BE2C (cell line): ENCODE measurements at regions not wholly inside any gene's neighbourhood (a gene's known extent, or its start where the extent isn't known, plus 50 kb on each side); places are given as distances from the start of the nearest gene placed in this dataset.

Experiments used
- DNase-seq: peaks from one replicate; pipeline ENCODE4 v3.0.0-alpha.2; 2020
- H3K27me3 ChIP-seq: fragments of 250-450 bp; sonication (Bioruptor Pico); 2 replicates; pipeline ENCODE4 v1.5.1; 2020; ENCODE audit warnings: mild to moderate bottlenecking
- H3K36me3 ChIP-seq: fragments of 250-450 bp; sonication (Bioruptor Pico); 2 replicates; pipeline ENCODE4 v1.5.1; 2020; ENCODE audit warnings: mild to moderate bottlenecking
- H3K4me1 ChIP-seq: fragments of 250-450 bp; sonication (Bioruptor Pico); 2 replicates; pipeline ENCODE4 v1.5.1; 2020
- H3K4me3 ChIP-seq: 2 replicates; pipeline ENCODE4 v1.5.1; 2011; ENCODE audit warnings: low read depth, low read length
- H3K9me3 ChIP-seq: fragments of 250-450 bp; sonication (Bioruptor Pico); 2 replicates; pipeline ENCODE4 v1.5.1; 2020
- TF ChIP-seq, protein P1 (sequence below): IDR thresholded peaks from 2 replicates; pipeline ENCODE4 v1.5.1; 2012; ENCODE audit warnings: mild to moderate bottlenecking, low read depth, low read length

DNA sequence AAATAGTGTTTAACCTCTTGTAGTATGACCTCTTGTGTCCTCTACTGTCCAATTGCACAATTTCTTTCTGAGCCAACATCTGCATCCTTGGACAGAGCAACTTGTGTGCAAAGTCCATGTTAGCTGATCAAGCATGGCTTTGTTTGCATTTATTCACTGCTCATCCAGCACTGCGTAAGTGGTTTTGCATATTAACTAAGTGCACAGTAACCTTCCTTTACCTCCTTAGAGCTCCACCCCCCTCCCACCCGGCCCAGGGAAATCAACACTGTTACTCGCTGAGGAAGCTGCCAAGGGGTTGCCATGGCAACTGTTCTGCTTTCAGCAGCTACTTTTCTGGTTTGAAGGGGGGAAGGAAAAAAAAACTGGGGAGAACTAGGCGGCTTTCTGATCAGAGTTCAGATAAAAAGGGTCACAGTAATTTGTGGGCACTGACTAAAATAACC, 153.5 kb upstream of the KLF12 start:
- H3K36me3 ChIP-seq, result no peaks in the 10 kb centered on the region
- no peaks in the 10 kb centered on the region for H3K9me3 ChIP-seq
- peak; percentile 81 for DNase-seq
- H3K4me1 ChIP-seq, result peaks cover 21% of the 10 kb centered on the region
- H3K4me3 ChIP-seq, result peak overlapping the region; percentile 66
- TF ChIP-seq, protein P1, sequence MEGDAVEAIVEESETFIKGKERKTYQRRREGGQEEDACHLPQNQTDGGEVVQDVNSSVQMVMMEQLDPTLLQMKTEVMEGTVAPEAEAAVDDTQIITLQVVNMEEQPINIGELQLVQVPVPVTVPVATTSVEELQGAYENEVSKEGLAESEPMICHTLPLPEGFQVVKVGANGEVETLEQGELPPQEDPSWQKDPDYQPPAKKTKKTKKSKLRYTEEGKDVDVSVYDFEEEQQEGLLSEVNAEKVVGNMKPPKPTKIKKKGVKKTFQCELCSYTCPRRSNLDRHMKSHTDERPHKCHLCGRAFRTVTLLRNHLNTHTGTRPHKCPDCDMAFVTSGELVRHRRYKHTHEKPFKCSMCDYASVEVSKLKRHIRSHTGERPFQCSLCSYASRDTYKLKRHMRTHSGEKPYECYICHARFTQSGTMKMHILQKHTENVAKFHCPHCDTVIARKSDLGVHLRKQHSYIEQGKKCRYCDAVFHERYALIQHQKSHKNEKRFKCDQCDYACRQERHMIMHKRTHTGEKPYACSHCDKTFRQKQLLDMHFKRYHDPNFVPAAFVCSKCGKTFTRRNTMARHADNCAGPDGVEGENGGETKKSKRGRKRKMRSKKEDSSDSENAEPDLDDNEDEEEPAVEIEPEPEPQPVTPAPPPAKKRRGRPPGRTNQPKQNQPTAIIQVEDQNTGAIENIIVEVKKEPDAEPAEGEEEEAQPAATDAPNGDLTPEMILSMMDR, result no peak
- no peaks in the 10 kb centered on the region for H3K27me3 ChIP-seq

DNA sequence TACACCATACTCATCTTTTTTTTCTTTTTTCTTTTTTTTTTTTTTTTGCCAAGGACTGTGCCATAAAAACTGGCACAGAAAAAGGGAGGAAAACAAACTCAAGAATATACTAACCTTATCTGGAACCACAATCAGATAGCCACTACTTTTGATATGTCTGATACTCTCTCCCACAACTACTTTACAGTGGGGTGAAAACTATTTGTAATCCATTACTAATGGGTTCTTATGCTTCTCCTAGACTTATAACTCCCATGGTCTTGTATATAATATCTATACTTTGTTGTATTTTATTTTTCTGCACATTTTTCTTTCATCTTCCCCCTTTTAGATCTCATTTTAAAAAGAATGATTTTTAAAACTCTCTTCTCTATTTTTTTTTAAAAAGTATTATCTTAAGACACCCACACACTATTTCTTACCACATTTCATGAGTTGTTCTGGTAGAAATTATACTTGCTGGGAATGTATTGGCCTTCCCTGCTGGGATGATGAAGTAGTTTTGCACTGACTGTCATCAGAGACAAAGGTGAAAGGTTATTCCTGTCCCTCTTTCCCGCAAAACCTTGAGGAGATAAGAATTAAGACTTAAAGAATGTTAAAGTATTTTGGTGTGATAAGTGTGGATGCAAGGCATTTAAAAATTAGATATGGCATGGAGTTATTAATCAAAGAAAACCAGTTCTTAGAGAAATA, 146.7 kb upstream of the KLF12 start:
- Histone ChIP-seq H3K27me3 (no peaks in the 10 kb centered on the region), H3K4me1 (no peaks in the 10 kb centered on the region), H3K4me3 (no peak overlapping the region), H3K9me3 (no peaks in the 10 kb centered on the region), H3K36me3 (no peaks in the 10 kb centered on the region)
- no peak for DNase-seq
- TF ChIP-seq, protein P1, result no peak

DNA sequence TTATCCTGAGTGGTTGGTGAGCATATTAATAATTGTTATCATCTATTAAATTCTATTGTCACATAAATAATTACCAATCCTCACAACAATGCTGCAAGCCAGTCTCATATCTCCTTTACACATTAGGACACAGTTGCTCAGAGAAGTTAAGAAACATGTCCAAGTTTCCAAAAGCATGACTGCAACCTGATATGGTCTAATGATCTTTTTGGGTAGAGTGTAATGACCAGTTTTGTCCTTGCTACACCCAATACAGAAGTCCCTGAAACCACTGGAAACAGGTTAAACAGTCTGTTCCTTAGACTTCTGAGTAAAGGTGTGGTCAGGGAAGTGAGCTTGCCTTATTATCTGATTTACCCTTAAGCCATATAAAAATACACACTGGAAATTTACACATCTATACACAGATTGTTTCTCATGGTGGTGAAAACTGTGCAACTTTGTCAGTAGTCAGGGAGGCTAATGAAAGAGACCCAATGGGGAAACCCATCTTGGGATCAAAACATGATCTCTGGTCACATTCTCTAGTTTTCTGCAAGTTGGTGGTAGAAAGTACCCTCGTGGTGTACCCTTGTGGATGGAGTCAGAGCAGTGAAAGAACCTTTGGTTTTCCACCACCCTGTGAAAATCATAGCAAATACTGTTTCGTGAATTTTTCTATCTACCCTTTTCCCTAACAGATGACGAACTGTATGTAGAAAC, 146.0 kb upstream of the KLF12 start:
- Histone ChIP-seq H3K4me1 (no peaks in the 10 kb centered on the region), H3K27me3 (no peaks in the 10 kb centered on the region), H3K9me3 (no peaks in the 10 kb centered on the region), H3K36me3 (no peaks in the 10 kb centered on the region), H3K4me3 (no peak overlapping the region)
- TF ChIP-seq, protein P1, result no peak
- no peak for DNase-seq

DNA sequence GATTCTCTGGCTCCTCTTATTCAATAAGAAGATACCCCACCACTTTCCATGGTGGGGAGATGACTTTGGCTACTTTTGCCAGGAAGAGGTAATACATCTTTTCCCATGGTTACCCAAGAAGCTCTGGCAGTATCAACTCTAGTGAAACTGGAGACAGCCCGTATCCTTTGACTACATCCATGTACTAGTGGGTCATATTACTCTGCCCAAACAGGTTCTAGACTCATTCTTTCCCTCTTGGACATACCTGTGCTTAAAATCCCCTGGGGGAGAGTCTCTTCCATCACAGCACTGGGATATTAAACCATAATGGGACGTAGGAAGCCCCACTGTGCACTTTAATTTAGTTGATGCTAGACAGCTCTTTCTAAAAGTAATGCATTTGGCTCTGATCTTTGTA, 144.7 kb upstream of the KLF12 start:
- Histone ChIP-seq H3K36me3 (no peaks in the 10 kb centered on the region), H3K27me3 (no peaks in the 10 kb centered on the region), H3K9me3 (no peaks in the 10 kb centered on the region), H3K4me3 (no peak overlapping the region), H3K4me1 (no peaks in the 10 kb centered on the region)
- DNase-seq, result no peak
- TF ChIP-seq, protein P1, result no peak

DNA sequence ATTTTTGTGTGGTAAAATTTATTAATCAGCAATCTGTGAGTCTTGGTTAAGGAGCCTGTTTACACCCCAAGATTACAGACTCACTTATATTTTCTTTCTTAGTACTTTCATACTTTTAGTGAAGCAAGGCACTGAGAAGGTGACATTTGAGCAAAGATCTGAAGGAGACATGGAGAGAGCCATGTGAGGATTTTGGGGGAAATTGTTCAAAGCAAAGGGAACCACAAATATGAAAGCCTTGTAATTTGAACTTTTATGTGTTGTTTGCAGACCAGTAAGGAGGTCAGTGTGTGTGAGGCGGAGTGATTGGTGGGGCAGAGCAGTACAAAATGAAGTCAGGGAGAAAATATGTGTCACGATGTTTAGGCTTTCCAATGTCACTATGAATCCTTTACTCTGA, 140.7 kb upstream of the KLF12 start:
- TF ChIP-seq, protein P1, result no peak
- no peak for DNase-seq

DNA sequence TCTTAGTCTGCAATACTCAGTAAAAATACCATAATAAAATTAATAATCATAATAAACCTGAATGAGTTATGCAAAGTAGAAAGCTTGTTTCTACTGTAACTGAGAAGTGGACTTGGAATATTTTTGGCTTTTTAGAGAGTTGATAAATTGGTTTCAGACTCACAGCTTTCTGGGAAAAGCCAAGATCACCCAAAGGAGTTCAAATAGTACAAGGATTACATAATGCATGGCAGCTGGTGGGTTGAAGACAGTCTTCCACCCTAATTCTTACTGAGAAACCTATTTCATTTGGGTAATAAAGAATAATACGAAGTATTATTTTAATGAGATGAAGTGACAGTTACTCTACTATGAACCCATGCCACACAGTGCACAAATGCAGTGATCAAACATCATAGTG, 139.4 kb upstream of the KLF12 start:
- TF ChIP-seq, protein P1, result no peak
- no peaks in the 10 kb centered on the region for H3K27me3 ChIP-seq
- H3K36me3 ChIP-seq, result no peaks in the 10 kb centered on the region
- H3K9me3 ChIP-seq, result no peaks in the 10 kb centered on the region
- H3K4me1 ChIP-seq, result no peaks in the 10 kb centered on the region
- no peak for DNase-seq
- H3K4me3 ChIP-seq, result no peak overlapping the region

More for the DNA sequence above, 140.7 kb upstream of the KLF12 start:
- no peaks in the 10 kb centered on the region for H3K27me3 ChIP-seq
- no peaks in the 10 kb centered on the region for H3K9me3 ChIP-seq
- H3K4me1 ChIP-seq, result no peaks in the 10 kb centered on the region
- no peaks in the 10 kb centered on the region for H3K36me3 ChIP-seq
- H3K4me3 ChIP-seq, result no peak overlapping the region
